ENCODE measurements at regions not wholly inside any gene's neighbourhood (a gene's known extent, or its start where the extent isn't known, plus 50 kb on each side); places are given as distances from the start of the nearest gene placed in this dataset.
"Not testable (repeated sequence)": the region's sequence is repeated elsewhere in the genome, so short reads cannot be mapped to it uniquely, and the experiment has no call there.

GRCh38 chr20:52056203-52057062, 135.1 kb downstream of the ZFP64 start:
- no peak for TF ChIP-seq CTCF (IDR thresholded peaks at IDR 0.05; ENCODE audit: low read depth, low read length)
- DNase-seq (ENCODE audit: low read depth in 2 of 2), result peak; percentile 58 to 92
- no peak overlapping the region for H3K4me3 ChIP-seq (replicated peaks in 1 of 2; ENCODE audit: low read depth in 2 of 2, low read length in 2 of 2)

GRCh38 chr20:52054123-52054522, 137.5 kb downstream of the ZFP64 start:
- no peak overlapping the region for H3K4me3 ChIP-seq (replicated peaks in 1 of 2; ENCODE audit: low read depth in 2 of 2, low read length in 2 of 2)
- TF ChIP-seq CTCF (IDR thresholded peaks at IDR 0.05; ENCODE audit: low read depth, low read length), result no peak
- DNase-seq (ENCODE audit: low read depth in 2 of 2), result no peak

GRCh38 chr20:52049001-52049731, 142.4 kb downstream of the ZFP64 start:
- peak; percentile 37 to 48 for DNase-seq (ENCODE audit: low read depth in 2 of 2)
- TF ChIP-seq CTCF (IDR thresholded peaks at IDR 0.05; ENCODE audit: low read depth, low read length), result no peak
- no peak overlapping the region for H3K4me3 ChIP-seq (replicated peaks in 1 of 2; ENCODE audit: low read depth in 2 of 2, low read length in 2 of 2)

- DNase-seq (ENCODE audit: low read depth in 2 of 2), result peak; percentile 7 to 41
- no peak overlapping the region for H3K4me3 ChIP-seq (replicated peaks in 1 of 2; ENCODE audit: low read depth in 2 of 2, low read length in 2 of 2)
- TF ChIP-seq CTCF (IDR thresholded peaks at IDR 0.05; ENCODE audit: low read depth, low read length), result no peak
Observed at GRCh38 chr20:52047811-52048764, 143.5 kb downstream of the ZFP64 start.

GRCh38 chr20:52041966-52042365, 149.6 kb downstream of the ZFP64 start:
- no peak for TF ChIP-seq CTCF (IDR thresholded peaks at IDR 0.05; ENCODE audit: low read depth, low read length)
- no peak for DNase-seq (ENCODE audit: low read depth in 2 of 2)
- no peak overlapping the region for H3K4me3 ChIP-seq (replicated peaks in 1 of 2; ENCODE audit: low read depth in 2 of 2, low read length in 2 of 2)

GRCh38 chr20:52039790-52040189, 151.8 kb downstream of the ZFP64 start:
- H3K4me3 ChIP-seq (replicated peaks in 1 of 2; ENCODE audit: low read depth in 2 of 2, low read length in 2 of 2), result no peak overlapping the region
- TF ChIP-seq CTCF (IDR thresholded peaks at IDR 0.05; ENCODE audit: low read depth, low read length), result no peak
- no peak for DNase-seq (ENCODE audit: low read depth in 2 of 2)

GRCh38 chr20:52038632-52039031, 152.9 kb downstream of the ZFP64 start:
- not testable (repeated sequence) for H3K4me3 ChIP-seq (replicated peaks in 1 of 2; ENCODE audit: low read depth in 2 of 2, low read length in 2 of 2); DNase-seq (ENCODE audit: low read depth in 2 of 2)

Measured in cardiac fibroblast (primary cell).